WTC11 (cell line): ENCODE measurements at regions not wholly inside any gene's neighbourhood (a gene's known extent, or its start where the extent isn't known, plus 50 kb on each side); places are given as distances from the start of the nearest gene placed in this dataset.

Source experiments
- CBFB ChIP-seq: sonication (generic); formaldehyde crosslinking; IDR thresholded peaks from 2 replicates; pipeline ENCODE4 v1.8.1; 2022; ENCODE audit warnings: mild to moderate bottlenecking, low read depth, missing genetic modification reagents
- ESRRA ChIP-seq: sonication (generic); formaldehyde crosslinking; IDR thresholded peaks from 2 replicates; pipeline ENCODE4 v1.8.1; 2022; ENCODE audit warnings: mild to moderate bottlenecking, missing genetic modification reagents, borderline replicate concordance
- SP1 ChIP-seq: sonication (generic); formaldehyde crosslinking; conservative IDR thresholded peaks from 2 replicates; pipeline ENCODE4 v1.8.1; 2022; ENCODE audit warnings: missing genetic modification reagents
- TCF7 ChIP-seq: sonication (generic); formaldehyde crosslinking; IDR thresholded peaks from 2 replicates; pipeline ENCODE4 v1.8.0; 2022; ENCODE audit warnings: mild to moderate bottlenecking, low read depth, missing genetic modification reagents, moderate library complexity
- TEAD4 ChIP-seq: sonication (generic); formaldehyde crosslinking; IDR thresholded peaks from 2 replicates; pipeline ENCODE4 v1.8.0; 2022; ENCODE audit warnings: mild to moderate bottlenecking, missing genetic modification reagents
- TF ChIP-seq, protein P1 (sequence below): fragments of 200-600 bp; IDR thresholded peaks from 2 replicates; pipeline ENCODE4 v1.8.0; 2022; ENCODE audit warnings: antibody characterized with exemption
- TF ChIP-seq, protein P2 (sequence below): sonication (generic); formaldehyde crosslinking; IDR thresholded peaks from 2 replicates; pipeline ENCODE4 v1.8.1; 2023; ENCODE audit warnings: mild to moderate bottlenecking, missing genetic modification reagents
- TF ChIP-seq, protein P3 (sequence below): sonication (generic); formaldehyde crosslinking; IDR thresholded peaks from 2 replicates; pipeline ENCODE4 v1.8.0; 2022; ENCODE audit warnings: mild to moderate bottlenecking, missing genetic modification reagents

DNA sequence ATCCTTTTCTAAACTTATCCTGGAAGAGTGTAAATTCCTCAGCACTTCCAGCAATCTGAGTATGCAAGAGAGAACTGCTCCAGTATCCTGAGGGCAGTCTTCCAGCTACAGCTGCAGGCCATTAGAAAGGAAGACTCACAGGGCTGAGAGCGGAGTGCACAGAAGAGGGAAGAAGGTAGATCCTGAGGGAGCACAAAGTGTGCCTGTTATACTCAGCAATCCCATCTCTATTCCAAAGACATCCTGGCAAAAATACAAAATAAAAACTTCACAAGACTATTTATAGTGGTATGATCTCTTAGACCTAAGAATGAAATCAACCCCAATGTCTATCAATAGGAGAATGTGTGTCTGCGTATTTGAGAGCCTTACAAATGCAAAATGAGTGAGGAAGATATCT, 292.0 kb downstream of the ZIC1 start:
- TF ChIP-seq SP1 (CRISPR knock-in tag) (no peak), CBFB (no peak), TEAD4 (no peak), TCF7 (CRISPR knock-in tag) (no peak), ESRRA (CRISPR knock-in tag) (no peak)
- TF ChIP-seq, protein P1, sequence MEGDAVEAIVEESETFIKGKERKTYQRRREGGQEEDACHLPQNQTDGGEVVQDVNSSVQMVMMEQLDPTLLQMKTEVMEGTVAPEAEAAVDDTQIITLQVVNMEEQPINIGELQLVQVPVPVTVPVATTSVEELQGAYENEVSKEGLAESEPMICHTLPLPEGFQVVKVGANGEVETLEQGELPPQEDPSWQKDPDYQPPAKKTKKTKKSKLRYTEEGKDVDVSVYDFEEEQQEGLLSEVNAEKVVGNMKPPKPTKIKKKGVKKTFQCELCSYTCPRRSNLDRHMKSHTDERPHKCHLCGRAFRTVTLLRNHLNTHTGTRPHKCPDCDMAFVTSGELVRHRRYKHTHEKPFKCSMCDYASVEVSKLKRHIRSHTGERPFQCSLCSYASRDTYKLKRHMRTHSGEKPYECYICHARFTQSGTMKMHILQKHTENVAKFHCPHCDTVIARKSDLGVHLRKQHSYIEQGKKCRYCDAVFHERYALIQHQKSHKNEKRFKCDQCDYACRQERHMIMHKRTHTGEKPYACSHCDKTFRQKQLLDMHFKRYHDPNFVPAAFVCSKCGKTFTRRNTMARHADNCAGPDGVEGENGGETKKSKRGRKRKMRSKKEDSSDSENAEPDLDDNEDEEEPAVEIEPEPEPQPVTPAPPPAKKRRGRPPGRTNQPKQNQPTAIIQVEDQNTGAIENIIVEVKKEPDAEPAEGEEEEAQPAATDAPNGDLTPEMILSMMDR, result no peak
- TF ChIP-seq, protein P2, sequence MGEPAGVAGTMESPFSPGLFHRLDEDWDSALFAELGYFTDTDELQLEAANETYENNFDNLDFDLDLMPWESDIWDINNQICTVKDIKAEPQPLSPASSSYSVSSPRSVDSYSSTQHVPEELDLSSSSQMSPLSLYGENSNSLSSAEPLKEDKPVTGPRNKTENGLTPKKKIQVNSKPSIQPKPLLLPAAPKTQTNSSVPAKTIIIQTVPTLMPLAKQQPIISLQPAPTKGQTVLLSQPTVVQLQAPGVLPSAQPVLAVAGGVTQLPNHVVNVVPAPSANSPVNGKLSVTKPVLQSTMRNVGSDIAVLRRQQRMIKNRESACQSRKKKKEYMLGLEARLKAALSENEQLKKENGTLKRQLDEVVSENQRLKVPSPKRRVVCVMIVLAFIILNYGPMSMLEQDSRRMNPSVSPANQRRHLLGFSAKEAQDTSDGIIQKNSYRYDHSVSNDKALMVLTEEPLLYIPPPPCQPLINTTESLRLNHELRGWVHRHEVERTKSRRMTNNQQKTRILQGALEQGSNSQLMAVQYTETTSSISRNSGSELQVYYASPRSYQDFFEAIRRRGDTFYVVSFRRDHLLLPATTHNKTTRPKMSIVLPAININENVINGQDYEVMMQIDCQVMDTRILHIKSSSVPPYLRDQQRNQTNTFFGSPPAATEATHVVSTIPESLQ (CRISPR knock-in tag), result no peak
- TF ChIP-seq, protein P3, sequence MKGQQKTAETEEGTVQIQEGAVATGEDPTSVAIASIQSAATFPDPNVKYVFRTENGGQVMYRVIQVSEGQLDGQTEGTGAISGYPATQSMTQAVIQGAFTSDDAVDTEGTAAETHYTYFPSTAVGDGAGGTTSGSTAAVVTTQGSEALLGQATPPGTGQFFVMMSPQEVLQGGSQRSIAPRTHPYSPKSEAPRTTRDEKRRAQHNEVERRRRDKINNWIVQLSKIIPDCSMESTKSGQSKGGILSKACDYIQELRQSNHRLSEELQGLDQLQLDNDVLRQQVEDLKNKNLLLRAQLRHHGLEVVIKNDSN (CRISPR knock-in tag), result no peak
